ENCODE measurements at regions not wholly inside any gene's neighbourhood (a gene's known extent, or its start where the extent isn't known, plus 50 kb on each side); places are given as distances from the start of the nearest gene placed in this dataset.

GRCh38 chr9:135415586-135415985, 64.0 kb upstream of the PPP1R26 start:
- TF ChIP-seq CTCF (conservative IDR thresholded peaks at IDR 0.05; ENCODE audit: control insufficient read depth, insufficient read depth, low read depth, low read length) = no peak
- H3K4me3 ChIP-seq (ENCODE audit: control insufficient read depth, low read depth, low read length) = no peak overlapping the region

DNA sequence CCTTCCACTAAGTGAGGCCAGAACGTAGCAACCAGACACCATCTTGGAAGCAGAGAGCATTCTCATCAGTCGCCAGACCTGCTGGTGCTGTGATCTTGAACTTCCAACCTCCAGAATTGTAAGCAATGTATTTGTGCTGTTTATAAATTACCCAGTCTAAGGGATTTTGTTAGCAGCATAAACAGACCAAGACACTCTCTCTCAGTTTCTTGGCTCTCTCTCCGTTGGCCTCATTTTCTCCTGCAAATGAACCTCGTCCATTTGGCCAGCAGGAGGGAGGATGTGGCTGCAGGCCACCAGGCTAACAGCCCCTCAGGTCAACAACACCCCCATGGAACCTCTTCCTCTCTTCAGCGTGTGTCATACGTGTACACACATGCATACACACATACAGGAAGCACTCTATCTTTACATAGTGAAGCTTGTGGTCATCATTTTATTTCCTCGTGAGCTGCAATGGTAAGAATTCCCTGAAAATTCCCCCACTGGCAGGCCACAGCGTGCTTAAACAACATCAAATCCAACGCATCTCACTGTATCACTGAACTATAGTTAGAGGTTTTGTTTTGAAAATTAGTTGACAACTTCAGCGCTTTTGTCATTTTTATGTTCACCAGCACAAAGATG, 62.8 kb upstream of the PPP1R26 start:
- TF ChIP-seq CTCF (conservative IDR thresholded peaks at IDR 0.05; ENCODE audit: control insufficient read depth, insufficient read depth, low read depth, low read length) = no peak
- DNase-seq (ENCODE audit: low read depth) = no peak

More at GRCh38 chr9:135415586-135415985, 64.0 kb upstream of the PPP1R26 start:
- no peak for DNase-seq (ENCODE audit: low read depth)

GRCh38 chr9:135418161-135418560, 61.4 kb upstream of the PPP1R26 start:
- DNase-seq (ENCODE audit: low read depth) = no peak
- no peak overlapping the region for H3K4me3 ChIP-seq (ENCODE audit: control insufficient read depth, low read depth, low read length)
- TF ChIP-seq CTCF (conservative IDR thresholded peaks at IDR 0.05; ENCODE audit: control insufficient read depth, insufficient read depth, low read depth, low read length) = no peak

More for the DNA sequence above, 62.8 kb upstream of the PPP1R26 start:
- no peak overlapping the region for H3K4me3 ChIP-seq (ENCODE audit: control insufficient read depth, low read depth, low read length)

GRCh38 chr9:135419106-135419505, 60.5 kb upstream of the PPP1R26 start:
- TF ChIP-seq CTCF (conservative IDR thresholded peaks at IDR 0.05; ENCODE audit: control insufficient read depth, insufficient read depth, low read depth, low read length) = no peak
- DNase-seq (ENCODE audit: low read depth) = no peak
- H3K4me3 ChIP-seq (ENCODE audit: control insufficient read depth, low read depth, low read length) = no peak overlapping the region

DNA sequence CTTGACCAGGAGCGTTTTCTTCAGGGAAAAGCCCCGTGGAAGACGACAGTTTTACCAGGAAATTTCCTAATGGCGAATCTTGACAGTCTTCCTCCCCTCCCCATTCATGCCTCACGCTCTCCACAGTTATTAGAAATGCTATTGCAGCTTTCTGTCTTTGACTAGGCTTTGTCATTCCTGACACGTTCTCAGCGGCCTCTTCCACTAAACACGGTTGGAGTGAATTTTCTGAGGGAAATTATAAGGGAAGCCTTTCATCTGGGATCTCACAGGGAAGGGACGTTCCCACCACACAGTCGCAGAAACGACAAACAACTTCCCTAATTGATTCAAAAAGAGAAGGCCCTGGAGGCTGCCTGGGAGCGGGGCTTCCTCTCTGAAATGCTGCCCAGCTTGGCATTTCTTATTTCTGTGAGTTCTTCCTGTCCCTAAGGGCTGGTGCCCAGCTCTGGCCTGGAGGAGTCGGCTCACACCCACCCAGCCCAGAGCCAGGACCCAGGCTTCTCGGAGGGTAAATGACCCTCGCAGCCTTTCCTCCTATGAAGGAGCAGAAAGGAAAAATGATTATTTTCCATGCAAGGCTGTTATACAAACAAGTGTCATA, 57.1 kb upstream of the PPP1R26 start:
- TF ChIP-seq CTCF (conservative IDR thresholded peaks at IDR 0.05; ENCODE audit: control insufficient read depth, insufficient read depth, low read depth, low read length) = no peak
- no peak overlapping the region for H3K4me3 ChIP-seq (ENCODE audit: control insufficient read depth, low read depth, low read length)
- DNase-seq (ENCODE audit: low read depth) = no peak

- H3K4me3 ChIP-seq (ENCODE audit: control insufficient read depth, low read depth, low read length) = no peak overlapping the region
- TF ChIP-seq CTCF (conservative IDR thresholded peaks at IDR 0.05; ENCODE audit: control insufficient read depth, insufficient read depth, low read depth, low read length) = no peak
- no peak for DNase-seq (ENCODE audit: low read depth)
Measured at GRCh38 chr9:135423725-135424124, 55.9 kb upstream of the PPP1R26 start.

Data from fibroblast of mammary gland (primary cell).